HG03280 (cell line): ENCODE measurements at regions not wholly inside any gene's neighbourhood (a gene's known extent, or its start where the extent isn't known, plus 50 kb on each side); places are given as distances from the start of the nearest gene placed in this dataset.

Experiments
- ATAC-seq: cut with Tn5 transposase; IDR thresholded peaks from one replicate; pipeline ENCODE4 v1.9.1; 2021; ENCODE audit warnings: mild to moderate bottlenecking, moderate library complexity; ENCODE audit not compliant: unreplicated experiment

GRCh38 chr1:193568512-193568911 is 382.1 kb upstream of the B3GALT2 start:
- ATAC-seq = no peak

DNA sequence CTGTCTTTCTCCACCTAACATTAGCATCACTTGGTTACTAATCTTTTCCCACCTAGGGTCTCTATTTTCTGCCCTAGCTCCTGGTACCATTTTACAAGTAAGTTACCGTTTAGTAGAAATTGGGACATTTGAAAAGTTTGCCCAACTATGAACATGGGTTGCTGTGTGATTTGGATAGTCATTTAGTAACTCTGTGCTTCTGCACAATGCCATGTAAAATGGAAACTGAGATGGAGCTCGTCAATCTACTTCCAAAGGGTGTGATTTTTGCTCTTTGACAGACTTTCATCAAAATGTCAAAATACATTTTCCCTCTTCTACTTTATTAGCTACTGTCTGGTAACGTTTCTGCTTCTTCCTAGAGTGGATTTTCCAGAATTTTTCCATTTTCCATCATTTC is 381.5 kb upstream of the B3GALT2 start:
- ATAC-seq = no peak

DNA sequence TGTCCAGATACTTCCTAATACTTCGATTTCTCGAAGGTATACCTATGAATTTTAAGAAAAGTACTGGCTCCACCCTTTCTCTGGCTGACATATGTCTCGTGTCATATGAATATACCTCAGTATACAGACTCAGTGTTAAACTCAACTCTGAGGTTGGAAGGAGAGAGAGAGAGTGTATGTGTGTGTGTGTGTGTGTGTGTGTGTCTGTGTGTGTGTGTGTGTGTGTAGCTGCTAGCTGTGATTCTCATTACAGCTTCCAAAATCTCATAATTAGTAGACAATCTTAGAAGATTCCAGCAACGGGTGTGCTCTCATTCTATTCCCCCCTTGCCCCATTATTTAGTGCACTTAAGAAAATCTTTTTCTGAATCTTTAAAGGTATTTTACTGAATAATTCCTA is 380.3 kb upstream of the B3GALT2 start:
- no peak for ATAC-seq

DNA sequence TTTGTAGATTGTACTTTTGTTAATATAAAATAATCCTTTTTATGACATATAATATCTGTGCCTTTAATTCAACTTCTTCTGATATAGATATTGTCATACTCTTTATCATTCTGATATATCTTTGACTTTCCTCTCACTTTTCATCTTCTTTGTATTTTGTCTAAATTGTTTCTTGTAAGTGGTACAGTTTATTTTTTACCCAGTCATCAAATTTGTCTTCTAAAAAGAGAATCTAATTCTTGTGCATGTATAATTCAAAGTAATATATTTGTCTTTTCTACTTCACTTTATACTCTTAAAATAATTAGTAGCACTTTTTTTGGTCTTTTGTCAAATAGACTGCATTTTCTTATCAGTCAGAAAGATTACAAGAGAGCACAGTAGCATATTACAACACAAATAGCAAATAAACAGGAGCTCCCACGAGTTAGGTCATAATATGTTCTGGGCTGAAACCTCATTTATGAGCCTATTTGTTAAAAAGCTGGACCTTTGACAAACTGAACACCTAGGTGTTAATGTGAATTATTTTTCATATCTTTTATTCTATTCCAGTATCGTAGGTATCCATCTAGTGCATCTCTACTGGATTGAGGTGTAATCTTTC is 379.7 kb upstream of the B3GALT2 start:
- ATAC-seq = no peak

DNA sequence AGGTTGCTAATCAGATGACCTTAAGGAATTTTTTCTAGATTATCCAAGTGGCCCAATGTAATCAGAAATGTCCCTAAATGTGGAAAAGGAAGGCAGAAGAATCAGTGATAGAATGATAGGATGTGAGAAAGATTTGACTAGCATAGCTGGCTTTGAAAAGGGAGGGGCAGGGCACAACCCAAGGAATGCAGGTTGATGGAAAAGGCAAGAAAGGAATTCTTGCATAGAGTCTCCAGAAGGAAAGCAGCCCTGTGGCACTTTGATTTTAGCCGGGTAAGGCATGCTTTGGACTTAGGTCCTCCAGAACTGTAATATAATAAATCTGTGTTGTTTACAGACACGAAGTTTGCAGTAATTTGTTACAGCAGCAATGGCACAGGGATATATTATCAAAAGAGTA is 375.7 kb upstream of the B3GALT2 start:
- ATAC-seq = no peak

DNA sequence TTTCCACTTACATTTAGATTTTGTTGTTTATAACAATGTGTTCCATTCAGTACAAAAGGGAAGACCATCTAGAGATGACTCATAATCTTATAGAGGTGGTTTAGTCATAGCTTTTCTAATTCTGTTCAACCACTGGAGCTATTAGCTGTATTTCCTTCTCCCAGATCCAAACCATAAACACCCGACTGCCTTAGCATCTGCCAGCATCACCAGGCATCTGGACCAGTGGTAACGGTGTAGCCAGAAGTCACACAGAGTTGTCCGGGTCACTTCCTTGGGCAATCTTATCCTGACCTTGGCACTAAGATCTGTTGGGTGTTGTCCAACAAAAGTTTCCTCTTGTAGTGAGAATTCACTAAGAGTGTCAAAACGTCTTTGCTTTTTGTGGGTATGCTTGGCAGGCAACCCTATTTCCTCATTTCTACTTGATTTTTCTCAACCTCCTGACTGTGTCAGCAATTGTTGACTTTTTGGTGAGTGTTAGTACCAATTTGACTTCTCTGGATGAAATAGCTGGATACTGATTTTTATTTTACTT is 372.1 kb upstream of the B3GALT2 start:
- no peak for ATAC-seq

DNA sequence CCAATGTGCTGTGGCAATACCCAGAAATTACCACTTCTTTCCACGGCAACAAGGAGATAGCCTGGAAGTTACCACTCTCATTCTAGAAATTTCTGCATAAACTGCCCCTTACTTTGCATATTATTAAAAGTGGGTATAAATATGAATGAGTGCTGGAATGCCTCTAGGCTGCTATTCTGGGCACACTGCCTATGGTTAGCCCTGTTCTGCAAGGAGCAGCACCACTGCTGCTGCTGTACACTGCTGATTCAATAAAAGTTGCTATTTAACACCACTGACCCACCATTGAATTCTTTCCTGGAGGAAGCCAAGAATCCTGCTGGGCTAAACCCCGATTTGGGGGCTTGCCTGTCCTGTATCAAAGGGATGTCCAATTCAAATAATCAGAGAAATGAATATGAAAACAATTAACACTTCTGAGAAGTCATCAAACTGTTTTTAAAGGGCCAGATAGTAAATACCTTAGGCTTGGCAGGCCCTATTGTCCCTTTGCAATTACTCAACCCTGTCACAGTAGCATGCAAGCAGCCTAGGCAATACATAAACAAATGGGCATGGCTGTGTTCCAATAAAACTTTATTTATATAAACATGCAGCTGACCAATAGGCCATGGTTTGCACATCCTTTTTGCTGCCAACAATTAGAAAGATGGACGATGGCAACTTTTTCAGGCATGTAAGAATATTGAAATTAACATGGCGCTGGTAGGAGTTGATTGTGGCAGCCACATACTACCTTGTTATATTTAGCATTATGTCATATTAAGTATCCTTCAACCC is 369.4 kb upstream of the B3GALT2 start:
- no peak for ATAC-seq

DNA sequence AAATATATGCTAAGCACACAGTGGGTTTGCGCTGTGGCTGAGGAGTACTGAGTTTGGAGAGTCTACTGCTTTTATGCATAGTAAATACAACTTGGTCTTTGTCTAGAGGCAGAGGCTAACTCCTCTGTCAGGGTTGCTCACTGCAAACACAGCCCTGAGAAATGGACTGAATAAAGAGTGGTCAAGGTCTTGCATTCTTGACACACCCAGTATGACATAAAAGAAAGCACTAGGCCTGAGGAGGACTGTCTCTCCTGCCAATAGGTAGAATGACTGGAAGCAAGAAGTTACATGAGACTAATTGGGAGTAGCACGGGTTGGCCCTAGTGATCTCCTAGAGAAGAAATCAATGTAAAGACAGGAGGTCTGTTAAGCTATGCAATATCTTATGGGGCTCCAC is 367.2 kb upstream of the B3GALT2 start:
- ATAC-seq = no peak

- ATAC-seq = no peak
Measured at GRCh38 chr1:193552274-193552673, 365.9 kb upstream of the B3GALT2 start.

DNA sequence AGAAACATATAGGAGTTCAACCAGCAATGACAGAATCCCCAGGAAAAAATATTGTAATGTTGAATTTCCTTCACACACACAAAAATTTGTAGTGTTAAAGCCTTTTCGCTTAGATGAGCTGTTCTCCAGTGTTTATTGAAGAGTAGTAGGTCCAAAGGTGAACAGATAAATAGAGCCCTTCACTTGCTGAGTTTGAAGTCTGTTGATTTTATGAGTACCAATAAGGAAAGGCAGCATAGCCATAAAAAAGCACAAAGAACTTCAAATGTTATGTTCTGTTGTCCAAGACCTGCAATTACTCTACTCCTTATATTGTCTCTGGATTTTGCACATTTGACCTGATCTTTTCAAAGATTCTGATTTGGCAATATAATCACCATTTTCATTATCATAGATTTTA is 362.7 kb upstream of the B3GALT2 start:
- ATAC-seq = no peak

GRCh38 chr1:193545171-193545570 is 358.8 kb upstream of the B3GALT2 start:
- ATAC-seq = no peak

GRCh38 chr1:193543259-193543658 is 356.8 kb upstream of the B3GALT2 start:
- ATAC-seq = no peak

- ATAC-seq = no peak
Measured at GRCh38 chr1:193542690-193543089, 356.3 kb upstream of the B3GALT2 start.

GRCh38 chr1:193540511-193540910 is 354.1 kb upstream of the B3GALT2 start:
- ATAC-seq = peak; percentile 1

DNA sequence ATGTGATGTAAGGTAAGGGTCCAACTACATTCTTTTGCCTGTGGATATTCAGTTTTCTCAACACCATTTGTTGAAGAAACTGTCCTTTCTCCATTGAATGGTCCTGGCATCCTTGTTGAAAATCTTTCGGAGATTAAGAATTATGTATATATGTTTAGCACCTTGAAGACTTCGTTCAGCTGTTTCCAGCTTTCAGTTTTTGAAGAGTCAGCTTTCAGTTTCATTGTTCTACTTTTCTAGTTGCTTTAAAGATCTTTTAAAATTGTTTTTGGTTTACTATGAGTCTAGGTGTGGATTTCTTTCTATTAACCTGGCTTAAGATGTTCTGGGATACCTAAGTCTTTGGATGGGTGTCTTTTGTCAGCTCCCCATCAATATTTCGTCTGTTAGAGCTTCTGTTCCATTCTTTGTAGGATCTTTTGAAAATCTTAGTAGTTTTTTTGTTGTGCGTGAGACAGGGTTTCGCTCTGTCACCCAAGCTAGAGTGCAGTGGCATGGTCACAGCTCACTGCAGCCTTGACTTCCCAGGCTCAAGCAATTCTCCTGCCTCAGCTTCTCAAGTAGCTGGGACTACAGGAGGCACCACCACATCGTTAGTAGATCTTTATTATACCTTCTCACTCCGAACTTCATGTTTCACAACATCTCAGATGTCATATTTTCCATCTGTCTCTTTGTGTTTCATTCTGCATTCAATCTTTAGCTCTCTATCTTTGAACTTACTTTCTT is 353.5 kb upstream of the B3GALT2 start:
- peak; percentile 52 for ATAC-seq

- ATAC-seq = no peak
Measured at GRCh38 chr1:193538680-193539079, 352.3 kb upstream of the B3GALT2 start.

DNA sequence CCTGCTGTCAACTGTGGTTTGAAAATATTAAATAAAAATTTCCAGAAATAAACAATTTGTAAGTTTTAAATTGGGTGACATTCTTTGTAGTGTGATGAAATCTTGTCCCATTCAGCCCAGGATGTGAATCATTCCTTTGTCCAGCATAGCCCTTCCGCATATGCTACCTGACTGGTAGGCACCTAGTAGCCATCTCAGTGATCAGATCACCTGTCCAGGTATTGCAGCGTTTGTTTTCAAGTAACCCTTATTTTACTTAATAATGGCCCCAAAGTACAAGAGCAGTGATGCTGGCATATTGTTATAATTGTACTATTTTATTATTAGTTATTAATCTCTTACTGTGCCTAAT is 351.6 kb upstream of the B3GALT2 start:
- ATAC-seq = peak; percentile 0

- ATAC-seq = peak; percentile 86
Measured at GRCh38 chr1:193537266-193538002, 351.0 kb upstream of the B3GALT2 start.

DNA sequence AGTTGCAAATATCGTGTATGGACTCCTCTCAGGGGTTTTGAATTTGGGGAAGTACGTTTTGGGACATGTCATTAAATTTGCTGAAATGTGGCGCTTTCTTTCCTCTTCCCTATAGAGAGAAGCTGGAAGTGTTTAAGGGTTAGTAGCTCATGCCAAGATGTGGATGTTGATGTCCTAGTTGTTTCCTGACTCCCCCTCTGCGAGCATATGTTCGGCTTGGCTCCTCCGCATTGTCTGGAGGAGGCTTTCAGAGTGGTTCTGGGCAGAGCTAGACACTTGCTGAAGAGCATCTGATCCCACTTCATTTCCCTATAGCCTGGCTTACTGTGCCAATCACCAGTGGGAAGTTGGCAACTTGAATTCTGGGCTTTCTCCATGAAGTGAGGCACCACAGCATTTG is 347.4 kb upstream of the B3GALT2 start:
- ATAC-seq = no peak

GRCh38 chr1:193525917-193526710 is 339.7 kb upstream of the B3GALT2 start:
- peak; percentile 72 for ATAC-seq
